GM15510 (cell line): ENCODE measurements at regions not wholly inside any gene's neighbourhood (a gene's known extent, or its start where the extent isn't known, plus 50 kb on each side); places are given as distances from the start of the nearest gene placed in this dataset.

Source experiments
- POLR2A ChIP-seq: IDR thresholded peaks from 3 replicates; pipeline ENCODE4 v1.6.1; 2011; ENCODE audit warnings: borderline replicate concordance; ENCODE audit not compliant: insufficient read length; ENCODE audit errors: extremely low read depth

DNA sequence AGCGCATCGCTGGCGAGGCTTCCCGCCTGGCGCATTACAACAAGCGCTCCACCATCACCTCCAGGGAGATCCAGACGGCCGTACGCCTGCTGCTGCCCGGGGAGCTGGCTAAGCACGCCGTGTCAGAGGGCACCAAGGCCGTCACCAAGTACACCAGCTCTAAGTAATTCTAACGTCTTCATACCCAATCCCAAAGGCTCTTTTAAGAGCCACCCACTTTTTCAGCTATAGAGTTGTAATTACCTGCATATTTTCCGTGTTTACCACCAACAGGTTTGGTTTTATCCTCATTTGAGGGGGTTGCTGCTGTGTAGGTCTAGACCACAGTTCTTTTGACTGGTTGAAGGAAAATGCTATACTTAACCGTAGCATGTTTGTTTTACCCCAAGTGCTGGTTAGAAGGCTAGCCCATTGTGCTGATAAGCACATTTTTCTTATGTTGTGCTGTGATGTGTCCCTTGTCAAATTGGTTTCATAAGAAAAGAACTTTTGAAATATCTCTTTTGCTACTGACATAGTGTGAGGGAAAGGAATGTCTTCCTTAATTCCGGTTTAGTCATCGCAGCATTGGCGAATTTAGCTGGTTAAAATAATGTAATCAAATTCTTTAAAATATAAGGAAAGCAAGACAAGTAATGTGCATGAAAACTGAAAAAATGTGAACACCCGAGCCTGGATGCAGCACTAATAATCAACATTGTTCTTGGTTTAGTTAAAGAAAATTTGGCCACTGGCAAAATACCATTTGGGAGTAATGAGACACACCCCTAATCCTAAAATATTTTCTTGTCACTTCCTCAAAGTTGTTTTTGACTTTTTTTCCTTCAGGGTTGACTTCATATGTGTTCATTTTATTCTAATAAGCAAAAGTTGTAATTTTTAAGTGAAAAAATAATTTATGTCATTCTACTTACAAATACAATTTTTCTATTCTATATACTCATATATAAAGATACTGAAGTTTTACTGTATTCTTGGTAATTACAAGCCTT, 112.8 kb downstream of the HFE start:
- no peak for TF ChIP-seq POLR2A

DNA sequence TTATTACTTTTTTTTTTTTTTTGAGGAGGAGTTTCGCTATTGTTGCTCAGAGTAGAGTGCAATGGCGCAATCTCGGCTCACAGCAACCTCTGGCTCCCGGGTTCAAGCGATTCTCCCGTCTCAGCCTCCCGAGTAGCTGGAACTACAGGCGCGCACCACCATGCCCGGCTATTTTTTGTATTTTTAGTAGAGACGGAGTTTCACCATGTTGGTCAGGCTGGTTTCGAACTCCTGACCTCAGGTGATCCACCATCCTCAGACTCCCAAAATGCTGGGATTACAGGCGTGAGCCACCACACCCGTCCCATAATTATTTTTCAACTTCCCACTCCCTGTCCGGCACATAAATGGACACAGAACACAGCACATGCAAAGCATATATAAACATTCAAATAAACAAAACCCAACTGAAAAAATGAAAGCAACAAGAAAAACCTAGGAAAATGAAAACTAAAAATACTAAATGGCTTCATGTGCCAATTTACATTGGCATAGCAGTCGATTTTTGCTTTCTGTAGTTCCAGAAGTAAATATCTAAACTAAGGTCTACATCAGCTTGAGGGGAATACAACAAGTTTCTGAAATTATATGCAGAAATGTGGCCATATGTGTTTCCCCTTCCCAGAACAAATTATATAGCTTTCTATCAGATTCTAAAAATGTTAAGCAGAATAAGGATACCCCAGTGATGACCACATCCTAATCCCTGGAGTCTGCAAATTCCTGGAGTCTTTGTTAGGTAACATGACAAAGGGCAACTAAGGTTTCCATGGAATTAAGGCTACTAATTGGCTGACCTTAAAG, 113.9 kb downstream of the HFE start:
- no peak for TF ChIP-seq POLR2A

DNA sequence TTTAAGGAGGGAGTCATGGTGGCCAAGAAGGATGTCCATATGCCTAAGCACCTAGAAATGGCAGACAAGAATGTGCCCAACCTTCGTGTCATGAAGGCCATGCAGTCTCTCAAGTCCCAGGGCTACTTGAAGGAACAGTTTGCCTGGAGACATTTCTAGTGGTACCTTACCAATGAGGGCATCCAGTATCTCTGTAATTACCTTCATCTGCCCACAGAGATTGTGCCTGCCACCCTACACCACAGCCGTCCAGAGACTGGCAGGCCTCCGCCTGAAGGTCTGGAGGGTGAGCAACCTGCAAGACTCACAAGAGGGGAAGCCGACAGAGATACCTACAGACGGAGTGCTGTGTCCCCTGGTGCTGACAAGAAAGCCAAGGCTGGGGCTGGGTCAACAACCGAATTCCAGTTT, 115.0 kb downstream of the HFE start:
- no peak for TF ChIP-seq POLR2A

DNA sequence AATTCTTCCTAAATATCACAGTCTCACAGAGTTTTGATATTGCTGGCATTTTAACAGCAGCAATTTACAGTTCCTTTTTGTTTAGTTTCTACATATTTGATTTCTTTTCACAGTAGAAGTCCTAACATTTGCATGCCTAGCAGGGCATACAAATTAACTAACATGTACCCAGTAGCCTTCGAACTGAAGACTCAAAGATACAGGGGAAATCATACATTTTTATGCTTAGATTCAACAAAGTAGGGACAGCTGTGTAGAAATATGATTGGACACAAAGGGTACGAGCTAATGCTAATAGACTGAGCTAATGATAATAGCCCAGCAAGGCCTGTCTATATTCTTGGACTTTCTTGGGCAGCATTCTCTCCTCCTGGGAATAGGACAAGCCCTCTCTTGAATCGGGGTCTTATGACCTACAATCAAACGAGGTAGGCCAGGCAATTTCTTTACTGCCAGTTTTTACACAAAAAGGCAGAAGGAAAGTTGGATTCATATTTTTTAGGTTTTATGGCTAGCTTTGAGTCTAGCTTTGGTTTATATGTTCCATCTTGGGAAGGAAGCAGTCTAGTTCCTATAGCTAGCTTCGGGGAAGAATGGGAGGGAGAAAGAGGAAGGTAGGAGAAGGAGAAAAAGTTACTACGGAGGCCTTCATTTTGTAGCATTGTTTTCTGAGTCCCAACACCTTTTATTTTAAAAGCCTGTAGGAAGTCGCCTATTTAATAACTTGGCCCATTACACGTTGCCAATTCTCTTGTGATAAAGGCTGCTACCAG, 115.8 kb downstream of the HFE start:
- no peak for TF ChIP-seq POLR2A

DNA sequence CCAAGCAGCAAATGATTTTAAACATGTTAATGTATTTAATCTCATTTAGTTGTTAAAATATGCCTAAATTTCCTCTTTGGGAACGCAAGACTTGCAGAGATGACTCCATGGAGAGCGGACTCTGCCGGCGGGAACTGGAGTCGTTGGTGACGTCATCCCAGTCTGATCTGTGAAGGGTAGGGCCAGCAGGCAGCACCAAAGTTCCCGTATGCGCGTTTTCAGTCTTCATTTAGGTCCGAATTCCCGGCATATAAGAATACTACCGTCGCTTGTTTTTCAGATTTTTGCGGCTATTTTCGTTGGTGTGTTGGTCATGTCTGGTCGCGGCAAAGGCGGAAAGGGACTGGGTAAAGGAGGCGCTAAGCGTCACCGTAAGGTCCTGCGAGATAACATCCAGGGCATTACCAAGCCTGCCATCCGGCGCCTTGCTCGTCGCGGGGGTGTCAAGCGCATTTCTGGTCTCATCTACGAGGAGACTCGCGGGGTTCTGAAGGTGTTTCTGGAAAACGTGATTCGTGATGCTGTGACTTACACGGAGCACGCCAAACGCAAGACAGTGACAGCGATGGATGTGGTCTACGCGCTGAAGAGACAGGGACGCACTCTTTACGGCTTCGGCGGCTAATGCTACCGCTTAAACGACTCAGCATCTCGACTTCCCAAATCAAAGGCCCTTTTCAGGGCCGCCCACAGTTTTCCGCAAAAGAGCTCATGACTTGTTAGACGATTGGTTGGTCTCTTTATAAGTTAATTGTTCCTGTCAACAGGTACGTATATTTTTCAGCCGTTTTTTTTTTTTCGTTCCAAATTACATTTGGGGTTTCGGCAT, 117.3 kb downstream of the HFE start:
- peak; percentile 99 for TF ChIP-seq POLR2A

DNA sequence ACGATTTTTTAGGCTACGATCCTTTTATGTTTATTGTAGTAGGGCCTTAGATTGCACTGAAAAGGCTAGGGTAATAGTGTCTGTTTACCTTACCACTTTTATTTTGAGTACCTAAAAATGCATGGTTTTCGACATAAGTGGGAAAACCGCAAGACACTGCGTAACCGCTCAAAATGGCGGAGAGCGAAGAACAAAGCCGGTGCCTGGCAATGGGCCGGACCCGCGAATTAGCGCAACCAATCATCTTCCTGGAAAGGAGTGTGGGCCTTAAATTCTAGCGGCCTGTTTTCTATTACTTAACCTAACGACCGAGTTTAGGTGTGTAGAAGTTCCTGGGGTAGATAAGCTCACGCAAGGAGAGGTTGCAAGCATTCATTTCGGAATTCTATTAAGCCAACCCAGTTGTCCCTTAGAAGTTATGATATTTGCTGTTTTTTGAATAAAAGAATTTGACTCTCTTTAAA, 118.0 kb downstream of the HFE start:
- peak; percentile 61 for TF ChIP-seq POLR2A

DNA sequence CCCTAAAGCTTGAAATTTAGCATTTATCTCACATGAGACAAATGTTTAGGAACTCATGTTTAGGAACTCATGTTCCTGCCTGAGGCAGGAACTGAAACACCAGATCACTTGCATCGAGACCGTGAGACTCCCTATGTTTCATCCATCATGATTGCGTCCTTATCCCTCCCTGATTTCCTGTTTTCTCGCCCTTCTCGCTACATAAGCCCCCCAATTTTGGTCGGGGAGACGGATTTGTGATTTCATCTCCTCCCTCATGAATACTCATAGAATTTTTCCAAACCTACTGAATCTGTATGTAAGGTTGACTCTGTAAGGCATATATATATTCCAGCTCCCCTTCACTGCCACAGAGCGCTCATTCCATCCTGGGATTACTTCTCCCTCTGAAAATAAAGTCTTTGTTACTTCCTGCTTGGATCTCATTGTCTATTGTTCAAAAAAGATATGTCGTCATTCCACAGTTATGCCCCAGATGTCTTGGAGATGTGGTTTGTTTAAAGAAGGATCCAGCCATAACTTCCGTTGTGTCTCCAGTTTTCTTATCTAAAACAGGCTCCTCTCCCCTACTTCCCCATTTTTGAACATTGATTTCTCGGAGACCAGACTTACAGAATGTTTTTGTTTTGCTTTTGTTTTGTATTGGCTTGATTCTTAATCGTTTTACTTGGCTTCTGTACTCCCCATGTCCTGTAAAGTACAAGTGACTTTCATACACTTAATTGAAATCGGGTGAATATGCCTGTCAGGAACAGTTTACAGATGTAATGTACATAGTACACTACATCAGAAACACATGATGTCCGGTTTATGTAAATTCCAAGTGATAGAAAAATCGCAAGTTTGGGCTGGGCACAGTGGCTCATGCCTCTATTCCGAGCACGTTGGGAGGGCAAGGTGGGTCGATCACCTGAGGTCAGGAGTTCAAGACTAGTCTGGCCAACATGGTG, 118.7 kb downstream of the HFE start:
- TF ChIP-seq POLR2A = no peak

DNA sequence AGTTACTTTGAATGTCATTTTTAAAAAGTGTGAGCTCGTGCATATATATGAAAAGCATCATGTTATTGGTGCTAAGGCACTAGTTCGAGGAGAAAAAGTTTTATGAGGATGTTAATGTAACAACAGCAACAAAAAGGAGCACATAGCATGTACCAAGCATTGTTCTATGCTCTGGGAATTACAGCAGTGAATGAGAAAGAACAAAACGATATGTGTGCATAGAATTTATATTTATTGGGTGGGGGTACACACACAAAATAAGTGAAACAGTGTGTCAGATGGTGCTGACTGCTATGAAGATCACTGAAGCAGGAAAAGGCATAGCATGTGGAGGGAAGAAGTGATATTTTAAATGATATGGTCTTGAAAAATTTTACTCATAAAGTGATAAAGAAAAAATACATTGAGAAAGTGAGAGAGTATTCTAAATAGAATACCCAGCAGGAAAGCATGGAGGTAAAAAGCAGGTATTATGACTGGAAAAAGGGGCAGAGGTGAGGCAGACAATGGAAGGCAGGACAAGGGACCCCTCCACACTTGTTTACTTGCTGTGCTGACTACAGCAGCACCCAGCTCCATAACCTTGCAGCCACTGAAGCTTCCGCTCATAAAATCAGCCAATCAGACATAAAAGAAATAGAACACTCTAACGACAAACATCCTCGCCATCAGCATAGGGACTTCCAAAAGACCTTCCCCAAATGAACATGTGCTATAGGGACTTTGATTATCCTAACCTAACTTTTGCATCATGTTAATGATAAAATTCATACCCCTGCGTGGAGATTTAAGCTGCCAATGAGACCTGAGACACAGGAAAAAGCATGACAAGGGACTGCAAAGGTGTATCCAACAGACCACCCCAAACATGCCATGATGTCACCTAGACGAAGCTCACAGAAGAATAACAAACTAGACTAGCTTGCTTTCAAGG, 119.9 kb downstream of the HFE start:
- no peak for TF ChIP-seq POLR2A

DNA sequence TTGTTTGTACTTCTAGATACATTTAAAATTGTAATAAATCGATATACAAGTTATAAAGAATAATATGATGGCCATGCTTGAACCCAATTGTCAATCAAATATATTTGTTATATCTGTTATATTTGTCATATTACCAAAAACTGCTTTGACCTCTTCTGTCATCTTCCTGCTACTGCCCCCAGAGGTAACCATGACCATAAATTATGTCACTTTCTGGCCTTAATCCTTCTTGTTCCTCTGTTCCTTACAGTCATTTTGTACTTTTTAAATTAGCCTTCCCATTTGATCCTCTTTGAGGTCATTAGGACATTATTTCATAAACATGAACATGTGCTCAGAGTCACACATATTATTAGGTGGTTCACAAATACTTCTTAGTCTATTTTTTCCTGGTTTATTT, 124.7 kb downstream of the HFE start:
- no peak for TF ChIP-seq POLR2A

DNA sequence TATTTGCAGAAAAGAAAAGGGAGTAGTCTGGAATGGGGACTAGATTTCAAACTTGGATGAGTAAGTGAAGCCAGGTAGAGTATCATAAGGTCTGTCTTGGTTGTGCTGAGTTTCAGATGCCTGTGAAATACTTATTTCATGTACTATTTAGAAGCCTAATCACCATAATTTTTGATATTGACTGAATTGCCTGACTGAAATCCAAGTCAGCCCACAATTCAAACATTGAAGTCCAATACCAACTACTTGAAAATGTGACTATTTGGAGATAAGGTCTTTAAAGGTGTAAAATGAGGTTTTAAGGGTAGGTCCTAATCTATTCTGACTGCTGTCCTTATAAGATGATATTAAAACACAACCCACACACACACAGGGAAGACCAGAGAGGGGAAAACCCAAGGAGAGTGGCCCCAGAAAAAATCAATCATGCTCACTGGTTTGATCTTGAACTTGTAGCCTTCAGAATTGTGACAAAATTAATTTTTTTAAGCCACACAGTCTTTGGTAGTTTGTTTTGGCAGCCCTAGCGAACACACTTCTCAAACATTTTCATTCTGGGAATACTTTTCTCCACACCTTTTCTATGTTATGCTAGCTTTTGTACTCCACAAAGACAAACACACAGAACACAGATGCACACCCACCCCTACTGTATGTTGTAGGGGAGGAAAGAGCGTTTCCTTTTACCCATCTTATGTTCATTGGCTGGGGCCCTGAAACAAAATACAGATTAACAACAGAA, 126.3 kb downstream of the HFE start:
- no peak for TF ChIP-seq POLR2A
